ENCODE measurements at regions not wholly inside any gene's neighbourhood (a gene's known extent, or its start where the extent isn't known, plus 50 kb on each side); places are given as distances from the start of the nearest gene placed in this dataset.

- DNase-seq: no peak
These were observed 724.1 kb upstream of the MEF2C start for GRCh38 chr5:89606939-89607534.

- DNase-seq: no peak
These were observed 721.4 kb upstream of the MEF2C start for GRCh38 chr5:89604342-89604741.

GRCh38 chr5:89601880-89602279, 718.9 kb upstream of the MEF2C start:
- no peak for DNase-seq

- no peak for DNase-seq
These were observed 714.9 kb upstream of the MEF2C start for GRCh38 chr5:89597878-89598277.

GRCh38 chr5:89596821-89597220, 713.8 kb upstream of the MEF2C start:
- no peak for DNase-seq

- no peak for DNase-seq
These were observed 712.1 kb upstream of the MEF2C start for GRCh38 chr5:89595056-89595455.

GRCh38 chr5:89584339-89584956, 701.5 kb upstream of the MEF2C start:
- no peak for DNase-seq

- DNase-seq: no peak
These were observed 700.5 kb upstream of the MEF2C start for GRCh38 chr5:89583534-89583933.

GRCh38 chr5:89582768-89583339, 699.9 kb upstream of the MEF2C start:
- DNase-seq: no peak

GRCh38 chr5:89580976-89581375, 698.0 kb upstream of the MEF2C start:
- DNase-seq: no peak

GRCh38 chr5:89575319-89575718, 692.3 kb upstream of the MEF2C start:
- no peak for DNase-seq

- no peak for DNase-seq
These were observed 690.4 kb upstream of the MEF2C start for GRCh38 chr5:89573345-89573744.

GRCh38 chr5:89572696-89573095, 689.7 kb upstream of the MEF2C start:
- no peak for DNase-seq

- no peak for DNase-seq
These were observed 687.6 kb upstream of the MEF2C start for GRCh38 chr5:89570557-89570956.

GRCh38 chr5:89566340-89566739, 683.4 kb upstream of the MEF2C start:
- no peak for DNase-seq

GRCh38 chr5:89560696-89561095, 677.7 kb upstream of the MEF2C start:
- DNase-seq: no peak

- DNase-seq: no peak
These were observed 673.4 kb upstream of the MEF2C start for GRCh38 chr5:89556215-89556913.

- no peak for DNase-seq
These were observed 663.7 kb upstream of the MEF2C start for GRCh38 chr5:89546657-89547056.

GRCh38 chr5:89545626-89546025, 662.6 kb upstream of the MEF2C start:
- DNase-seq: no peak

GRCh38 chr5:89545076-89545475, 662.1 kb upstream of the MEF2C start:
- no peak for DNase-seq

GRCh38 chr5:89542736-89543135, 659.8 kb upstream of the MEF2C start:
- DNase-seq: no peak

GRCh38 chr5:89537800-89538199, 654.8 kb upstream of the MEF2C start:
- DNase-seq: no peak

GRCh38 chr5:89536020-89536419, 653.0 kb upstream of the MEF2C start:
- no peak for DNase-seq

GRCh38 chr5:89535411-89535810, 652.4 kb upstream of the MEF2C start:
- DNase-seq: no peak
